Fibroblast of lung (primary cell): ENCODE measurements at regions not wholly inside any gene's neighbourhood (a gene's known extent, or its start where the extent isn't known, plus 50 kb on each side); places are given as distances from the start of the nearest gene placed in this dataset.

Source experiments
- DNase-seq, 2 donors: peaks; one replicate each; pipeline versions ENCODE4 v3.0.0 to v3.0.0-alpha.2; 2010; ENCODE audit warnings: low read depth in 2 of 2
- H2AFZ ChIP-seq: 2 replicates; pipeline ENCODE4 v1.5.1; 2012; ENCODE audit warnings: low read length, control low read depth, inconsistent platforms
- H3K27ac ChIP-seq: 2 replicates; pipeline ENCODE4 v1.5.1; 2011; ENCODE audit warnings: low read length, control low read depth; ENCODE audit not compliant: insufficient read depth
- H3K27me3 ChIP-seq: 2 replicates; pipeline ENCODE4 v1.5.1; 2011; ENCODE audit warnings: mild to moderate bottlenecking, low read length; ENCODE audit not compliant: control insufficient read depth, insufficient read depth
- H3K36me3 ChIP-seq: 2 replicates; pipeline ENCODE4 v1.5.1; 2011; ENCODE audit warnings: low read length; ENCODE audit not compliant: control insufficient read depth, insufficient read depth
- H3K4me1 ChIP-seq: 2 replicates; pipeline ENCODE4 v1.5.1; 2011; ENCODE audit warnings: low read length; ENCODE audit not compliant: control insufficient read depth, insufficient read depth; ENCODE audit errors: extremely low read depth
- H3K4me2 ChIP-seq: 2 replicates; pipeline ENCODE4 v1.5.1; 2011; ENCODE audit warnings: low read length, control low read depth; ENCODE audit not compliant: insufficient read depth; ENCODE audit errors: extremely low read depth
- H3K4me3 ChIP-seq, 4 experiments: fragments of 200-600 bp in 1 of 4; sonication (generic) in 1 of 4; replicated peaks in 1 of 4; 2 replicates each; pipeline ENCODE4 v1.5.1; 2011 to 2016; ENCODE audit warnings: low read length in 4 of 4, low read depth in 3 of 4, mild to moderate bottlenecking in 3 of 4, control low read depth in 2 of 4, inconsistent platforms in 1 of 4, mixed read lengths in 1 of 4; ENCODE audit not compliant: insufficient read depth in 1 of 4; ENCODE audit errors: control extremely low read depth in 1 of 4
- H3K79me2 ChIP-seq: 2 replicates; pipeline ENCODE4 v1.5.1; 2012; ENCODE audit warnings: mild to moderate bottlenecking, low read length, inconsistent platforms; ENCODE audit not compliant: control insufficient read depth, insufficient read depth
- H3K9ac ChIP-seq: 2 replicates; pipeline ENCODE4 v1.5.1; 2011; ENCODE audit warnings: mild to moderate bottlenecking, low read length, control low read depth; ENCODE audit not compliant: insufficient read depth
- H3K9me3 ChIP-seq: 2 replicates; pipeline ENCODE4 v1.5.1; 2012; ENCODE audit warnings: low read depth, low read length; ENCODE audit not compliant: control insufficient read depth, insufficient read depth
- H4K20me1 ChIP-seq: 2 replicates; pipeline ENCODE4 v1.5.1; 2011; ENCODE audit warnings: low read length; ENCODE audit not compliant: control insufficient read depth, insufficient read depth; ENCODE audit errors: extremely low read depth
- CTCF ChIP-seq, 2 donors: IDR thresholded peaks in 1 of 2; conservative IDR thresholded peaks in 1 of 2; 1 replicate in 1 of 2; 2 replicates in 1 of 2; pipeline ENCODE4 v1.5.1; 2011 to 2012; ENCODE audit warnings: low read length in 2 of 2, control low read depth in 1 of 2, inconsistent platforms in 1 of 2, low read depth in 1 of 2, mild to moderate bottlenecking in 1 of 2
- EZH2 ChIP-seq: IDR thresholded peaks from 2 replicates; pipeline ENCODE4 v1.5.1; 2012; ENCODE audit warnings: low read length, control low read depth, mild to moderate bottlenecking; ENCODE audit errors: missing control alignments

GRCh38 chr2:65595630-65596029, 163.2 kb upstream of the SPRED2 start:
- H3K4me1 ChIP-seq = no peaks in the 10 kb centered on the region
- no peak overlapping the region for H2AFZ ChIP-seq
- DNase-seq = peak in 1 of 2 donors; percentile 45
- H3K4me3 ChIP-seq = no peak overlapping the region
- no peaks in the 10 kb centered on the region for H3K27me3 ChIP-seq
- no peak for TF ChIP-seq EZH2
- TF ChIP-seq CTCF (conservative IDR thresholded peaks at IDR 0.05 in 1 of 2, IDR thresholded peaks at IDR 0.05 in 1 of 2; ENCODE audit: low read depth in 1 of 2, low read length in 2 of 2) = no peak
- H3K79me2 ChIP-seq = no peaks in the 10 kb centered on the region
- no peaks in the 10 kb centered on the region for H3K9me3 ChIP-seq
- no peaks in the 10 kb centered on the region for H3K36me3 ChIP-seq
- no peak overlapping the region for H3K9ac ChIP-seq
- no peak overlapping the region for H3K27ac ChIP-seq
- H4K20me1 ChIP-seq = no peaks in the 10 kb centered on the region
- H3K4me2 ChIP-seq = no peak overlapping the region

DNA sequence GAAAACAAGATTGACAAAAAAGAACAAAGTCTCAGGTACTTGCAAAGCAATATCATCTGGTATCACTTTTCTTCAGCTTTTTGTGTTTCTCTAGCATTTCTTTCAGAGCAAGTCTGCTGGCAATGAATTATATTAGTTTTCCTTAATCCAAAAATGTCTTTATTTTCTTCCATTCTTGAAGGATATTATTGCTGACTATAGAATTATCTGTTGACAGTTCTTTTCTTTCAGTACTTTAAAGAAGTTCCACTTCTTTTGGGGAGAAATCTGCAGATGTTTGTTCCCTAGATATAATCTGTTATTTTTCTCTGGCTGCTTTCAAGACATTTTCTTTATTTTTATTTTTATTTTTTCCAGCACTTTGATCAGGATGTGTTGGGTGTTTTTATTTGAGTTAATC, 161.8 kb upstream of the SPRED2 start:
- TF ChIP-seq CTCF (conservative IDR thresholded peaks at IDR 0.05 in 1 of 2, IDR thresholded peaks at IDR 0.05 in 1 of 2; ENCODE audit: low read depth in 1 of 2, low read length in 2 of 2) (no peak), EZH2 (no peak)
- H3K4me3 ChIP-seq = no peak overlapping the region
- no peak for DNase-seq
- H2AFZ ChIP-seq = no peak overlapping the region
- H3K4me1 ChIP-seq = no peaks in the 10 kb centered on the region
- no peaks in the 10 kb centered on the region for H3K79me2 ChIP-seq
- no peaks in the 10 kb centered on the region for H3K9me3 ChIP-seq
- H4K20me1 ChIP-seq = no peaks in the 10 kb centered on the region
- no peaks in the 10 kb centered on the region for H3K27me3 ChIP-seq
- H3K36me3 ChIP-seq = no peaks in the 10 kb centered on the region
- no peak overlapping the region for H3K27ac ChIP-seq
- no peak overlapping the region for H3K4me2 ChIP-seq
- H3K9ac ChIP-seq = no peak overlapping the region

- Histone ChIP-seq H3K79me2 (no peaks in the 10 kb centered on the region), H3K36me3 (no peaks in the 10 kb centered on the region), H2AFZ (no peak overlapping the region), H3K4me1 (no peaks in the 10 kb centered on the region), H3K4me3 (no peak overlapping the region), H3K9me3 (no peaks in the 10 kb centered on the region), H3K27me3 (no peaks in the 10 kb centered on the region), H3K4me2 (no peak overlapping the region), H4K20me1 (no peaks in the 10 kb centered on the region), H3K27ac (no peak overlapping the region), H3K9ac (no peak overlapping the region)
- TF ChIP-seq CTCF (conservative IDR thresholded peaks at IDR 0.05 in 1 of 2, IDR thresholded peaks at IDR 0.05 in 1 of 2; ENCODE audit: low read depth in 1 of 2, low read length in 2 of 2) (no peak), EZH2 (no peak)
- DNase-seq = no peak
These were observed 157.3 kb upstream of the SPRED2 start for GRCh38 chr2:65589667-65590066.
